Hippocampal formation (tissue), 2 donors: ENCODE measurements at regions not wholly inside any gene's neighbourhood (a gene's known extent, or its start where the extent isn't known, plus 50 kb on each side); places are given as distances from the start of the nearest gene placed in this dataset.

Experiments used
- DNase-seq, 2 donors: peaks; one replicate each; lab custom pipeline; 2025; lab: John Stamatoyannopoulos, UW

DNA sequence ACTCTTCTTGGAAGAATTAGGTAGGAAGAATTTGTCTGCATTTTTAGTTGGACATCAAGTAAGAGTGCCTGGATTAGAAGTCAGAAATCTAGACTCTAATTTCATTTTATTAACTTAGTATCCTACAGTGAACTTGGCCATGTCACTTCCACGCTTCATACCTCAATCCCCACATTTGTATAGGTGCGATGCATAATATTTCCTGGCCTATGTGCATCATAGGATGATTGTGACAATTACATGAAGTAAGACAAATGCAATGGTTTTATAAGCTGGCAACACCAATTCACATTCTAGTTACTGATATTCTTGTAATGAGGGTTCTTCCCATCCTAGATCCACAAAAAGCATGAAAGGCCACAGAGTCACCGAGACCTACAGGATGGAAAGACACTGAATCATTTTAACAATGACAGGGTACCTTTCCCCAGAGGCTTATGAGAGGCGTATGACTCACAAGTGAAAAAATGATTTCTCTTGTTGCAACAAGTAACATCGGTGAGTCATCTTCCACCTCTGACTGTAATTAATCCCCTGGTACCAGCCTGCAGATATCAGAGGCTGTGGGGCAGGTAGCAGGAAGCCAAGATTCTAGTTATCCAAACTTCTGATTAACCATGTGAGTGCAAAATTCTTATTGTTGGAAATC lies 56.0 kb upstream of the OR5AK2 start:
- DNase-seq, result no peak

DNA sequence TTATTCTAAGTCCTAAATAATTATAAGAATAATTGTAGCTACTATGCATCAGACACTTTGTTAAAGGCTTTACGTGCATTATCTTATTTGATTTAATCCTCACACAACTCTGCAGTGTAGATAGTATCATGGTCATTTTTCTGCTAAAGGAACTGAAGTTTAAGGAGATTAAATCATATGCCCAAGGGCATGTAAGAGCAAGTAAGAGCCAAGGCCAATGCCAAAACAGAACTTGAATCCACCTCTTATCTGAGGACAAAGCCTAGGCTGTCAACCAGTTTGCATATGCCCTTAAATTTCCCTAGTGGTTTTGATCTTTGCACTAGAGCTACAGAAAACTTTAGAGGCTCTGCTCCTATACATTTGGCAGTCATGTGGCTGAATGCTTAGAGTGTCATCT lies 65.6 kb upstream of the OR5AK2 start:
- no peak for DNase-seq

DNA sequence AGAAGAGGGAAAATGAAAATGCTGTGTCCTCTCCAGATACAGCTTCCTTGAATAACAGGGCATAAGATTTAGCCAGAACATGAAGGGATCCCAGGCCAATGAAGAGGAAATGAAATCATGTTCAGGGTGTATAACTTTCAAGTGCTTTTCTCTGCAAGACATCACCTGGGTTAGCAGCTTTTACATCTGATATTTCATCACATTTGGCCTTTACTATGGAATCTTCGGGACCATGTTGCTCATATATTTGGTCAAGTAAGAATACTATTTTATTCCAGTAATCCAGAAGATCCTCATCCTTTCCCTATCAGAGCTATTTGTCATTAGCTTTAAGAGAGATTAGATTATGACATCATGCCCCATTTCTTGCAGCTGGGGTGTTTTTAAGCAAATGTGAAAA lies 66.3 kb upstream of the OR5AK2 start:
- no peak for DNase-seq

DNA sequence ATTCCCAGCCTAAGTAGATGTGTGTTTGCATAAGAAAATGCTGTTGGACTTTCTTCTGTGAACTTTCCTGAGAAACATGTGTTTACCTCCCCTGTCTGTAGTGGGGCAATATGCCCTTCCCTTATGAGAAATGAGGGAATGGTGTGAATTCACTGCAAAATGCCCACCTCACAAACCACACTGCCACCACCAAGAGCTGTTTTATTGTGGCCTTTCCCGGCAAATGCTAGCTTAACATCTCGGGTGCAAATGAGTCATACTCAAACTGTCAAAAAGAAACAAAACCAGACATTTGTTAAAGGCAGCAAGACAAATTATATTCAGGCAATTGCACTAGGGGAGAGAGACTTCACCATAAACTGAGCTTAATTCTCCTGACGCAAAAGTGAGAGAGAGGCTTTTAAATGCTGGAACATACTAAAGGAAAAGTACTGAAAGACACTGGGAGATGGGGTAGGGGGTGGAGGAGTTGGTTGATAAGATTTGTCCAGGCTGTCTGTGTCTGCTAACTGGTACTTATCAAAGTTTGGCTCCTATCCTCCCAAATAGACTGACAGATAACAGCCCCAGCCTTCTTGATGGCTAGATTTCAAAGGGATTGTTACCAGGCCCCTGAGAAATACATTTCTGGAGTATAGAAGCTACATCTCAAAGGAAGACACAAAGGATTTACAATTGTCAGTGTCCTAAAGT lies 70.9 kb upstream of the OR5AK2 start:
- DNase-seq, result no peak

DNA sequence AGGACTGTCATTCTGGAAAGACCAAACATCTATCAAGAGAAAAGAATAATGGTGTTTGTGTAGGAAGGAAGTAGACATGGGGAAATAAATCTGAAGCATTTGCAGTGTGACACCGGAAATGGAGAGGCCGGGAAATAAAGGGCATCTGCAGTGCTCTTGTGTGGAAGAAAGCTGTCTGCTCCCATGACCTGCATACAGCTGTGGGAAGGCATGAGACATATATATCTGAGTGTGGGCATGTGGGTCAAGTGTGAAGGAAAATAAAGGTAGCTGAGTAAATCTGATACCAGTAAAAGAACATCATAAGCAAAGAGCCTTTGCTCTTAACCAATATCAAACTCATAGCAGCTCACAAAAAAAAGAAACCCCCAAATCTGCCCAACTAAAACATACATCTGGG lies 72.1 kb upstream of the OR5AK2 start:
- DNase-seq, result no peak

DNA sequence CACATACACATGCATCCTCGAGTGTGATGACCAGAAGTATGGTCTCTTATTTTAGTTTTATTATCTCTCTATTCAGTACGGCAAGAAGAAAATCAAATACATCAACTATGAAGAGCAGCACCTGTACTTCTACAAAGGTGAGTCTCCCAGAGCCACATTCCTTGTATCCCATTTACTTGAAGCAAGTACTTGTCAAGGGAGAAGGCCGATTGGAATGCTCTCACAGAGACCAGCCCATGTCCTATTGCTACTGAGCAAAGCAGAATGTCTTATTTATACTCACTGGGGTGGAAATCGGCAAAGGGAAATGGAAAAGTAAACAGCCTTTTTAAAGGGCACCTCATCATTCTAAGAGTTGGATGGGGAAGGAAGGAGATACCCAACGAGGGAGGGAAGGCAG lies 72.6 kb upstream of the OR5AK2 start:
- DNase-seq, result no peak

DNA sequence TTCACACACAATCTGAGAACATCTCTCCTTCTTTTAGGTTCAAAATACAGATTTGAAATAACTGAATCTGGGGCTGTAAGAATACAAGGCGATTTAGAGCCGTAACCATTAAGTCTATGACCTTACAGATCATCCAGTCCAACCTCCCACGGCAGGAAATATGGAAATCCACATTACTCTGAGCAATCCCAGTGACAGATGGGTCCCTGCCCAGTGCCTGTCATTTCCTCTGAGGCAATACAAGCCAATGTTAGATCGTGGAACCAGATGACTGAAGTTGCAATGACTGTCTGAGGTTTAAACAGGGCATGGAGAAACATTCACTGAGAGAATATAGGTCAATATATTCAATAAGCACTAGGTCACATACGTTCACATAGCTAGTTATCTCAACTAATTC lies 77.4 kb upstream of the OR5AK2 start:
- no peak for DNase-seq

DNA sequence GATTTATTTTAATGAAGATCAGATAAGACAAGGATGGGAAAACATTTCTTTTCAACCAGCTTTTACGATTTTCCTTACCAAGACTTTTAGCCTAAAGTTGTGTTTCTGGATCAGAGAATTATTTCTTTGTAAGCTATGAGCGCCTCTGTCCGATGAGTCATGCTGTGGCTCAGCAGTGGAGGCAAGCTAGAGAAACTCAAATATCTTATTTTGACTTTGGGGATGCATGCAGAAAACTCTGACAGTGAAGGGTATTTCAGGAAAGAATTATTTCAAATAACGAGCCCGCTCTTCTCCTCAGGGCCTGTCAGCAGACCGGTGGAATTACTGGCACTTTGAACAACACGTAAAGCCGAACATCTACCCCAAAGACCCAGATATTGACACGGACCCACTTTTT lies 77.9 kb upstream of the OR5AK2 start:
- no peak for DNase-seq

DNA sequence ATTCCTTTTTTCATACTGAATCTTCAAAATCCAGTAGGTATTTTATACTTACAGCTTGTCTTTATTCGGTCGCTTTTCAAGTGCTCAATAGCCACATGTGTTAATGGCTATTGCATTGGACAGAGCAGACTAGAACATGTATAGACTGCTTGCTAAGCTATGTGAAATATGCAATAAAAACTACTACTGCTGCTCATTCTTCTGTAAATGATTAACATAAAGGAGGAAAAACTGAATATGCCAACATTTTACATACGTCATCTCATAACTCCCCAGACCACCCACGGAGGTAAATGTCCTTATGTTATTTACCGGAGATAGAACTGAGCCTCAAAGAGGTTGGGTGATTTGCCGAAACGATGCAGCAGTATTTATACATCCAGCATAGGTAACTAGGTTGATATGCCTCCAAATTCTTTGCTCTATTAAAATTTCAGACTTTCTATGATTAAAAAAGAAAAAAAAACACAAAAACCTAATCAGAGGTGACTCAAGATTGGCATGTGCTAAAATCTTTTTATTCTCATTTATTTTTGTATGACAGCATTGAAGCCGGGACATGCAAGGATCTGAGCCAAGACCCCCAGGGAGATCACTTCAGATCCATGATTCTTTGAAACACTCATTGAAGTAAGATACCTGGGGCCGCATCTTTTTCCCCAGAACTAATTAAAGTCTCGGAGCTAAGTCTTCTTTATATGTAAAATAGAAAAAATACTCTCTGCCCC lies 78.5 kb upstream of the OR5AK2 start:
- DNase-seq, result no peak

DNA sequence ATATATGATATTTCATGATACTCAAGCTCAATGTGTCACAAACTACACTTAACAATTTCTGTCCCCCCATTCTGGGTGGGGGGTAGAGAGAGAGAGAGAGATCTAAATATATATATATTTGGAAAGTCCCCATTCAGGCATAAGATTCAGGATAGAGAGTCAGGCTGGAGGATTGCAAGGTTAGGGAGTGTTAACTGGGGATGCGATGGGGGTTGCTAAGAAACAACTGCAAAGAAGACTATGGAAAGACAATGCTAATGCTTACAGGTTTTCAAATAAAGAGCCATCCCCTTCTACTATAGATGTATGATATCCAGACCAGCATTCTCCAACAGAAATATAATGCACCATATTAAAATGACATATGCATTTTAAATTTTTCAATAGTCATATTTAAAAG lies 79.2 kb upstream of the OR5AK2 start:
- no peak for DNase-seq

DNA sequence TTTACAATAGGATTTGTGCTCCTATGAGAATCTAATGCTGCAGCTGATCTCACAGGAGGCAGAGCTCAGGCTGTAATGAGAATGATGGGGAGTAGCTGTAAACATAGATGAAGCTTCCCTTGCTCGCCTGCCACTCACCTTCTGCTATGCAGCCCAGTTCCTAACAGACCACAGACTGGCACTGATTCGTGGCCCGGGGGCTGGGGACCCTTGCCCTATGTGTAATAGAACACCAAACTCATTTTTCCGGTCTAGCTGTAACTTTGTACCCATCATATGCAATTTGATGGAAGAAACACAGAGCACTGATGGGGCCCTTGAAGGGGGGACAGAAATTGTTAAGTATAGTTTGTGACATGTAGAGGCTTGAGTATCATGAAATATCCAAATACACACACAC lies 79.6 kb upstream of the OR5AK2 start:
- no peak for DNase-seq

DNA sequence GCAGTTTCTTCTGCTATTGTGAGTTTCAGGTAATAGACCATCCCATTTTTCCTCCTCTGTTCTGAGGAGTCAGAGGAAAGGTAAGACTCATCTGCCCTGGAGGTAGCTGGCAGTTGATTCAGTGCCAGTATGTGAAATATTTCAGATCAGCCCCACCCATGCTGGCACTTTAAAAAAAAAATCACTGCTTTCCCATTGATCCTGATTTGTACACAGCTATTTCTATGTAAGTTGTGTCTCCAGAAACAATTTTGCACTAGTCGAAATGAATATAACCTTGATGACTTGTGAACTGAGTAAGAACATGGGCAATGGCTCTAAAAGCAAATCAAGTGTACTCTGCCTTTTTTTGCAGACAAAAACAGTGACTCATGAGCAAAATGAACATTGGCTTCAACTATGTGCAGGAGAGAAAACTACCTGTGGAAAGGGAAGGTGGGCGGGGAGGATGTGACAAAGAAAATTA lies 82.0 kb upstream of the OR5AK2 start:
- no peak for DNase-seq

DNA sequence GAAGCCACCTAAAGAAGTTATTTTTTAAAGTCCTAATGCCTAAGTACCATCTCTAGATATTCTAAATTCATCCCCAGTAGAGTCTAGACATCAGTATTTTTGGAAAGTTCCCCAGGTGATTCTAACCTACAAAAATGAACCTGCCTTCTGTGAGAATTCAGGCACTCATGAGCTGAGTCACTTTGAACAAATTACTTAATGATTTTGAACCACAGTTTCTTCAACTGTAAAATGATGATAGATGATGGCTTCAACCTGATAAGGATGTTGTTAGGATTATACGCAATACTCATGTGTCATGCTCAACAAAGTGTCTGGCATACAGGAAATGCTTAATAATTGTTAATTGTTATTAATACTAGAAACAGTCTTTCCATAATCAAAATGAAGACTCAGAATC lies 82.8 kb upstream of the OR5AK2 start:
- no peak for DNase-seq

DNA sequence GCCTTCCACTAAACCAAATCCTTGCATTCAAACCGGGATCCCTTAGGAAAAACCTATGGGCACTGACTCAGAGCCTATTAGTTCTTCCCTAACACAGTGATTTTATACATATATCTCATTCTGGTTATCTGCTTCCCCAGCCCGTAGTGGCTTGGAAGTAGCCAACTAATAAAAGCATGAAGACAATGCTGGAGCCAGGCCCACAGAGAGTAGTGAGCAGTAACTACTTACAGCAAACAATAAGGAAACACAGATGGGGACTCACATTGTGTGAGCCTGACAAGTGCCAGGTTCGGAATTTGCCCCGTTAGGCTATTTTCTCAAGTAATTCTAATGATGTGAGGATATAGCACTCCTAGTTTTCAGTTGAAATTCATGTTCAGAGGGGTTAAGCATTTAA lies 83.3 kb upstream of the OR5AK2 start:
- DNase-seq, result no peak

DNA sequence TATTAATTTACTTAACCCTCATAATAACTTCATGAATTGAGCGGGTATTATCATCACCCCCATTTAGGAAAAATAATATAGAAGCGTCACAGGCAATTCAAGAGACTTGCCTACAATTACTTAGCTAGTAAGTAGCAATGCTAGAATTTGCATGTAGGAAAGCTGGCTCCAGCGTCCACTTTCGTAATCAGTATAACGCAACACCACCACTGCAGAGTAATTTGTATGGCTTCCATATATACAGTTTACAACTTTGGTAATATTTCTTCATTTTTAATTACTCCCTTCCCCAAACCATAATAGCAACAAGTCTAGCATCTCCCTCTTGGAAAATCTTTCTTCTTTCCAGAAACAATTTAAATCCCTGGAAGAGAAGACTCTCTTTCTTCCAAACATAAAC lies 89.9 kb upstream of the OR5AK2 start:
- DNase-seq, result no peak

DNA sequence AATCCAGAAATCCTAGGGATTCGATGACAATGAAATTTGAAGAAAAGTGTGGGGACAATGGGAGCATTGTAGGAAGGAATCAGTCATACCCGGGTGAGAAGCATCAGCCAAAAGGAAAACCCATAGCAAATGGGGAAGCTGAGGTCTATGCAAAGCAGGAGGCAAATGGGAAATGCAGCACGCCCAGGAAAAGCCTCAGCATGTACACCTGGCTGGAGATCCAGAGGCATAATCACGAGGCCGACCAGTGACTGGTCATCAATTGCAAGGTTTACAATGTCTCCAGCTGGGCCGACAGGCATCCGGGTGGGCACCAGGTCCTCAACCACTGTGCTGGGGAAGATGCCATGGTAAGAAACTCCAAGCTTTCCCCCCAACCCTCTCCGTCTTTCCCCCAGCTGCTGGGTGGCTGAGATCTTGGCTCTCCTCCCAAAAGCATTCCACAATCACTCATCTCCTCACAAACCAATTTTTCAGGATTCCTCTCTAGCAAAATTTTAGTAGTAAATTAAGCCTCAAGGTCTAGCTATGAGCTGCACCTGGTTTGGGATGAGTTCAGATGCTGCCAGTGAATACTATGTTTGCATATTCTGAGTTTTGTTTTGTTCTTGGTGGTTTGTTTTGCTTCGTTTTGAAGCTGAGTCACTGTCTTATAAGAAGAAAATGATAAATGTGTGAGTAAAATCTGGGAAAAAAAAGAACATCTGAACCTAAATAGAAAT lies 98.0 kb upstream of the OR5AK2 start:
- no peak for DNase-seq

DNA sequence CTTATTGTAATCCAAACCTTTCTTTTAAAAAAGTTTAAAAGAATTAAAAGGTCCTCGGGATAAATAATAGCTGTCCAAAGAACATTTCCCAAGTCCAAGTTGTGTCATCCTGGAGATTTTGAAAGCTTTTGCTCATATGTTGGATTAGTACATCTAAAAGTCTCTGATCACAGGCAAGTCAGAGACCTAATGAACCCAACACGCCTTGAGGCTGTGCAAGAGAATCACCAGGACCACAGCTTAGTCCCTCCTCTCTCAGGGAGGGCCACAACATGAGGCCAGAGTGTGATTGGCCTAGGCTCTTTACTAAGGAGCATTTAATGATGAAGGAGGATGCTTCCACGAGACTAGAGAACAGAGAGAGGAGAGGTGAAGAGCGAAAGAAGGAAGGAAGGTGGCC lies 98.7 kb upstream of the OR5AK2 start:
- DNase-seq, result no peak

DNA sequence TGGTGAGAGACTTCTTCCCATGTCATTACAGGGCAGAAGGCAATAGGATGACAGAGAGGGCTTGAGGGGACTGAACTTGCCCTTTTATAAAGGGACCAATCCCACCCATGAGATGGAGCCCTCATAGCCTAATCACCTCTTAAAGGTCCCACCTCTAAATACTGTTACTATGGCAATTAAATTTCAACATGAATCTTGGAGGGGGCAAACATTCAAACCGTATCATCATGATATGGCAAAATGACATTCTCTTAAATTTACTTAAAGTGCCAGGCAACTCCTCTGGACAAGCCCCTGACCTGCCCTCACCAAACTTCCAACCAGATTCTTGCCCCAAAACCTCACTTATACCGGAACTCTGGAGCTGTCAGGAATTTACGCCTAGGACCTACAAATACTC lies 100.8 kb upstream of the OR5AK2 start:
- DNase-seq, result no peak

DNA sequence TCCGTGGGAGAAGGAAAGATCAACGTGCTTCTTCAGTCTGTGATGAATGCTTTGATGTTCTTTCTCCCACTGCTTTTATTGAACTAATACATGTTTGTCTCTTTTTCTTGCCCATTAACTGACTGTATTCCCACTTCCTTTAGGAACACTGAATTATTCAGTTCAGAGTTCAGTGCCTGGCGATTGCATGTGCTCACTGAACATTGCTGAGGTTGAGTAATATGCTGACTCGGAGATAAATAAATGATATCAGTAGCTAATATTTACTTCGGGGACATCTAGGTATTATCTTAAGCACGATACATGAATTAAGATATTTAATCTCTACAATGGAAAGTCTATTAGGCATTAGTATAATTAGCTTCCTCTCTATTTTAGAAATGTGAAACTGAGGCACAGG lies 102.3 kb upstream of the OR5AK2 start:
- no peak for DNase-seq

DNA sequence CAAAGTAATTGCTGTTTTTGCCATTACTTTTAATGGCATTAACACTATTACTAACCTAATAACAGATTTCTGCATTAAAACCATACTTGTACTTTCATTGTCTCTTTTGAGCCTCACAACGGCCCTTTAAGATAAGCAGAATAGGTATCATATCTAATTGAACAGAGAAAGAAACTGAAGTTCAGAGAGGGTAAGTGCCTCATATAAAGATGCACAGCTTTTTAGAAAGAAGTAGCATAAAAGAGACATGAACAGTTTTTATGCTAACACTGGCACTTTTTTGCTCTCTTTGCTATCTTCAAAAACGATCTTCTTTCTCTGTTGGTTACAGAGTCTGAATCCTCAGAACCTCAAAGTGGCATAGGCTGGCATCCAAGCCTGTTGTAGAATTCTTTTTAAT lies 102.9 kb upstream of the OR5AK2 start:
- no peak for DNase-seq

DNA sequence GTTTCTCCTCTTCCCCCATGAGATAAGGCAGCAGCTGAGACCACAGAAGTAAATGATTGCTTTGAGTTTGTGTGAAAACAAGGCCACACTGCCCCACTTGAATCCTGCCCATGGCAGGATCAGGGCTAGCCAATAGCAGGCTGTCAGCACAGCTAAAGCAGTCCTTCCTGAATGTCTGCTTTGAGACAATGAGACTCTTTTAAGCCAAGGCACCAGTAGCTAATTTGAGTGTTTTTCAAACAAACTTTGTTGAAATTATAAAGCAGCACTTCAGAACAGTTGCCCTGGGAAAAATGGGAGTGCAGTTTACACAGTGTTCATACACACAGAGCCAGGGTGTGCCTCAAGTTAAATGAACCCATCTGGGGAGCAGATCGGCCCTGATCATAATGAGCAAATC lies 103.5 kb upstream of the OR5AK2 start:
- no peak for DNase-seq

DNA sequence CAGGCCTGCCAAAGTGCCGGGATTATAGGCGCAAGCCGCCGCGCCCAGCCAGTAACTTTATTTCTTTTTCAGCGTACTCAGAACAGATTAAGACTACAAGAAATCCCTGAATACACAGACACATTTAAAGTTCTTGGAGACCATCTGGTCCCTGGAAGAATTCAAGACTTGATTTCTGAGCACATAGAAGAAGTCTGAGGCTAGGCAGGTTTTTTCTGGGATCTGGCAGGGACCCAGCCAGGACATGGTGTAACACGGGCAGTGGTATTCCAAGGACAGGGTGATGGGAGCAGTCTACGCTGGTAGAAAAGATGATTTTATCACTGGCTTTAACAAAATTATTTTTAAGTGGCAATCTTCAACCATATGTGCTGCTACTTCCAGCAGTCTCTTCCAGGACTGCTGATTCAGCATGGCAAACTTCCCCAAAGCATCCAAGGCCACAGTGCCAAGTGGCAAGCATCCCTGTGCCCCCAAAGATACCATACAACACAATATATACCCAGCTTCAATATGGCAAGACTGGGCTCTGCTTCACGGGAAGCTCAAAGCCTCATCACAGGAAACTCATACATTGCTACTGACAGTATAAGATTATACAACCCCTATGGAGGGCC lies 105.2 kb upstream of the OR5AK2 start:
- no peak for DNase-seq
